Testis (tissue), 2 donors: ENCODE measurements at regions not wholly inside any gene's neighbourhood (a gene's known extent, or its start where the extent isn't known, plus 50 kb on each side); places are given as distances from the start of the nearest gene placed in this dataset.

Experiments used
- DNase-seq: peaks from one replicate; pipeline ENCODE4 v3.0.0-alpha.2; 2019
- H3K27ac ChIP-seq, 2 donors: fragments of 200-600 bp; sonication (generic); one replicate each; pipeline ENCODE4 v1.5.1; 2019
- H3K27me3 ChIP-seq: fragments of 200-600 bp; sonication (generic); one replicate; pipeline ENCODE4 v1.5.1; 2019
- H3K36me3 ChIP-seq: fragments of 200-600 bp; sonication (generic); one replicate; pipeline ENCODE4 v1.5.1; 2017; ENCODE audit warnings: low read depth; ENCODE audit errors: missing control alignments
- H3K4me1 ChIP-seq: fragments of 200-600 bp; sonication (generic); one replicate; pipeline ENCODE4 v1.5.1; 2019
- H3K4me3 ChIP-seq, 2 donors: fragments of 200-600 bp; sonication (generic); one replicate each; pipeline ENCODE4 v1.5.1; 2017 to 2019
- H3K9me3 ChIP-seq: fragments of 200-600 bp; sonication (generic); one replicate; pipeline ENCODE4 v1.5.1; 2017
- POLR2A ChIP-seq: fragments of 450-650 bp; IDR thresholded peaks from one replicate; pipeline ENCODE4 v1.6.1; 2017; ENCODE audit warnings: antibody characterized with exemption, mild to moderate bottlenecking, moderate library complexity
- WGBS, 2 donors: methylation state at CpG; one replicate each; pipeline ENCODE4 v1.1.5; 2018; 5-methylcytosine and 5-hydroxymethylcytosine counted together
- intact Hi-C: fragments of 100-400 bp; cut with DNase I; formaldehyde crosslinking; loops from one replicate; pipeline ENCODE4 v1.15.1; 2023; ENCODE audit warnings: low total_unique reads
- TF ChIP-seq, protein P1 (sequence below), 3 experiments: fragments of 450-650 bp in 2 of 3; fragments of 200-600 bp in 1 of 3; sonication (generic) in 1 of 3; IDR thresholded peaks; one replicate each; pipeline ENCODE4 v1.5.1; 2016 to 2019; ENCODE audit warnings: antibody characterized with exemption in 3 of 3, mild to moderate bottlenecking in 2 of 3, moderate library complexity in 1 of 3

DNA sequence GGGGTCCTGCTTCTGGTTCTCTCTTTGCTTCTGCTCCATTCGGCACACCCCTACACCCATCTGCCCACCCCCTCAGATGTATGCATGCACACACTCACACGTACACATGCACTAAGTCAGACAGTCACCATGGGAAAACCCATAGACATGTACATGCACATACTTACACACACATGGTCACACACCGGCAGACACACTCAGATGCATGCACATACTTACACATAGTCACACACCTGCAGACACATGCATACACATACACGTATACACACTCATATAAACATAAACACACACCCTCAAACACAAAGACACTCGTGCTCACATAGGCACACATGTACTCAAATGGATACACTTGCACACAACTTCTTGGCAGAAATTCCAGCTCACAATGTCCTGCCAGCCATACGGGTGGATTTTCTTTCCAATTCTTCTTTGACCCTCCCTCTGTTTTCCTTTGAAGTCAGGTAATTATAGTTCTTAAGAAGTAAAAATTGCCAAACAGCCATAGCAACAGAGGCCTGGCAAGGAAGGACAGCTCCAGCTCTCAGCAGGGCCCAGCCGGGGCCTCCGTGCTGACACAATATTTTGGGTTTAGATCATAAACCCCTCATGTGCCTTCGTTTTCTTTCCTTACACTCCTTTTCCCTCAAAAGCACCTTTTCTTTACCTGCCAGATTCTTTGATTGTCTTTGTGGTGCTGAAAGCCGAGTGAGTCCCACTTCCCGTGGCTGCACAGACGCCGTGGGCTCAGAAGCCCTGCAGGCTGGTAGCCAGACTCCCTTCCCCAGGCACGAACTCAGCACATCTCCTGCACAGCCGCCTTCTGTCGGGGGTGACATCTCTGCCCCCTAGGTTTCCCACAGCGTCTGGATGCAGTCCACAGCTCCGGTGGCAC is 195.7 kb downstream of the ARL4C start:
- Histone ChIP-seq H3K4me3 (no peak overlapping the region), H3K27me3 (no peaks in the 10 kb centered on the region), H3K4me1 (peaks cover 6% of the 10 kb centered on the region), H3K36me3 (no peaks in the 10 kb centered on the region), H3K9me3 (no peaks in the 10 kb centered on the region), H3K27ac (no peak overlapping the region)
- DNase-seq = no peak
- TF ChIP-seq, protein P1, sequence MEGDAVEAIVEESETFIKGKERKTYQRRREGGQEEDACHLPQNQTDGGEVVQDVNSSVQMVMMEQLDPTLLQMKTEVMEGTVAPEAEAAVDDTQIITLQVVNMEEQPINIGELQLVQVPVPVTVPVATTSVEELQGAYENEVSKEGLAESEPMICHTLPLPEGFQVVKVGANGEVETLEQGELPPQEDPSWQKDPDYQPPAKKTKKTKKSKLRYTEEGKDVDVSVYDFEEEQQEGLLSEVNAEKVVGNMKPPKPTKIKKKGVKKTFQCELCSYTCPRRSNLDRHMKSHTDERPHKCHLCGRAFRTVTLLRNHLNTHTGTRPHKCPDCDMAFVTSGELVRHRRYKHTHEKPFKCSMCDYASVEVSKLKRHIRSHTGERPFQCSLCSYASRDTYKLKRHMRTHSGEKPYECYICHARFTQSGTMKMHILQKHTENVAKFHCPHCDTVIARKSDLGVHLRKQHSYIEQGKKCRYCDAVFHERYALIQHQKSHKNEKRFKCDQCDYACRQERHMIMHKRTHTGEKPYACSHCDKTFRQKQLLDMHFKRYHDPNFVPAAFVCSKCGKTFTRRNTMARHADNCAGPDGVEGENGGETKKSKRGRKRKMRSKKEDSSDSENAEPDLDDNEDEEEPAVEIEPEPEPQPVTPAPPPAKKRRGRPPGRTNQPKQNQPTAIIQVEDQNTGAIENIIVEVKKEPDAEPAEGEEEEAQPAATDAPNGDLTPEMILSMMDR (IDR thresholded peaks at IDR 0.05) = no peak
- no peak for TF ChIP-seq POLR2A
- 65 to 68% methylated on average over 18 of the region's 18 CpGs for WGBS, 2 donors
- intact Hi-C loops = no loop called here

DNA sequence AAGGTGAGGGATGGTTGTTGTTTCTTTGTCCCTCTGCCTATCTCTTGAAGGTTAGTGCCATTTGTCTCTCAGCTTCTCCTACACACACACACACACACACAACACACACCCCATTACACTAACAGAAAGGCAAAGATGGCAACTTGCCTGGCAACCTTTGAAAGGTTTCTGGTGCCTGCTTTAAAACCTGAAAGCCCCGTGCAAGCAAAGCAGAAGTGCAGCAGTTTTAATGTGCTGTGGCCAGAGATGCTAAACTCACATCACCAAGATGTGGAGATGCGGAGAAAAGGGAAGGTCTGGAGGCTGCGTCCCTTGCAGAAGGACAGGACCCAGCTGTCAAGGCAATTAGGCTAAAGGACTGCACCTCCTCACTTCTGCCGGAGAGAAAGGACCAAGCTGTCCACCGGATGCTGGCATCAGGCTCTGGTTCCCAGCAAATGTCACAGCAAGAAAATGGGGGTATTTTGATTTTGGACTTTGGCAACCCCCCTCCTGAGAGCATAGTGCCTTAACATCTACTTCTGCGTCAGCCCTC is 196.4 kb downstream of the ARL4C start:
- Histone ChIP-seq H3K27me3 (no peaks in the 10 kb centered on the region), H3K4me3 (no peak overlapping the region), H3K9me3 (no peaks in the 10 kb centered on the region), H3K36me3 (no peaks in the 10 kb centered on the region), H3K27ac (no peak overlapping the region), H3K4me1 (peaks cover 6% of the 10 kb centered on the region)
- intact Hi-C loops = no loop called here
- 60 to 71% methylated on average over 6 of the region's 6 CpGs for whole genome bisulfite sequencing, 2 donors
- TF ChIP-seq POLR2A = no peak
- TF ChIP-seq, protein P1 (IDR thresholded peaks at IDR 0.05) = no peak
- DNase-seq = no peak

DNA sequence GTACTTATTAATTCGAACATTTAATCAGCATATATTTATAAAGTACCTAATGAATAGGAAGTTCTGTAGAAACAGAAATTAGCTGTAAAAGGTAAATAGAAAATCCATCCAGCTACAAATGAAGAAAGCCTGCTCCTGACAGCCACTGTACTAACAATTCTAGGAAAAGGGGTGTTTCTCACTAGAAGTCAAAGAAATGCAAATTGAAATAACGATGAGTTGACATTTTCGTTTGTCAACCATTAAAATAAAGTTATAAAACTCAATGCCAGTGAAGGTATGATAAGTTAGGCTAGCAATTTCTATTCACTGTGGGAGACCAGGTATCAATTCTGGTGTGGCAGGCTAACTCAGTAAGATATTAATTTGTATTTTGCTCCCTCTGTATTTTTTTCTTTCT is 198.0 kb downstream of the ARL4C start:
- intact Hi-C loops = no loop called here
- TF ChIP-seq, protein P1 (IDR thresholded peaks at IDR 0.05) = no peak
- TF ChIP-seq POLR2A = no peak
- Histone ChIP-seq H3K27ac (no peak overlapping the region), H3K36me3 (no peaks in the 10 kb centered on the region), H3K9me3 (no peaks in the 10 kb centered on the region), H3K27me3 (no peaks in the 10 kb centered on the region), H3K4me3 (no peak overlapping the region), H3K4me1 (peaks cover 6% of the 10 kb centered on the region)
- 82 to 85% methylated on average over 3 of the region's 3 CpGs for WGBS, 2 donors
- DNase-seq = no peak

DNA sequence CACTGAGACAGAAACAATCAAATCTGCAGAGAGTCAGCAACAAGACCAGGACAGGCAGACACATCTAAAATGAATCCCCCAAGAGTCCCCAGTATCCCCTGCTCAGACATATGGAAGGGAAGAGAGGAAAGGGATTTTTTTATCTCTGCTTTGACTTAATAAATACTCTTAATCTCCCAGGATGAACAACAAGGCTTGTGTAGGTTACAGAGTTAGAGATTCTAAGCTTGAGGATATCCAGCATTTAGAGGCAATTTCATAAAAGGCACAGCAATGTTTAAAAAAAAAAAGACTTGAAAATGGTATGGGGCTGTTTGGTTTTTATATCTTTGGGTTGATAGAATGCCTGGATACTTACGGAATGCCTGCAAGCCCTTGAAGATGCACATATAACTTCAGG is 199.9 kb downstream of the ARL4C start:
- 83 to 89% methylated on average over 1 of the region's 1 CpG for WGBS, 2 donors
- TF ChIP-seq, protein P1 (IDR thresholded peaks at IDR 0.05) = no peak
- no peak for TF ChIP-seq POLR2A
- intact Hi-C loops = no loop called here

More for the DNA sequence above, 199.9 kb downstream of the ARL4C start:
- no peaks in the 10 kb centered on the region for H3K9me3 ChIP-seq
- peaks cover 6% of the 10 kb centered on the region for H3K4me1 ChIP-seq
- H3K27me3 ChIP-seq = no peaks in the 10 kb centered on the region
- no peak overlapping the region for H3K4me3 ChIP-seq
- no peaks in the 10 kb centered on the region for H3K36me3 ChIP-seq
- H3K27ac ChIP-seq = no peak overlapping the region
- DNase-seq = no peak
